Activated CD4-positive, alpha-beta T cell treated with anti-CD3 and anti-CD28 coated beads, Interleukin-2, amount 10 ng/mL, durations not matched to agents 24 days and 14 days (primary cell): ENCODE measurements at regions not wholly inside any gene's neighbourhood (a gene's known extent, or its start where the extent isn't known, plus 50 kb on each side); places are given as distances from the start of the nearest gene placed in this dataset.
"Not testable (repeated sequence)": the region's sequence is repeated elsewhere in the genome, so short reads cannot be mapped to it uniquely, and the experiment has no call there.

Experiments used
- DNase-seq: peaks from one replicate; pipeline ENCODE4 v3.0.0; 2022
- H3K27ac Mint-ChIP-seq: one replicate; pipeline ENCODE4 v1.8.0; 2022; ENCODE audit warnings: mild to moderate bottlenecking, mixed read lengths
- H3K27me3 Mint-ChIP-seq: one replicate; pipeline ENCODE4 v1.8.0; 2022; ENCODE audit warnings: mixed read lengths
- H3K36me3 Mint-ChIP-seq: one replicate; pipeline ENCODE4 v1.8.0; 2022; ENCODE audit warnings: low read depth, mild to moderate bottlenecking, mixed read lengths
- H3K4me1 Mint-ChIP-seq: one replicate; pipeline ENCODE4 v1.8.0; 2021; ENCODE audit warnings: mixed read lengths
- H3K4me3 Mint-ChIP-seq: one replicate; pipeline ENCODE4 v1.8.0; 2022; ENCODE audit warnings: mild to moderate bottlenecking, moderate library complexity, mixed read lengths
- H3K9me3 Mint-ChIP-seq: one replicate; pipeline ENCODE4 v1.8.0; 2021; ENCODE audit warnings: mixed read lengths
- intact Hi-C: fragments of 100-400 bp; cut with micrococcal nuclease; formaldehyde crosslinking; loops from one replicate; pipeline ENCODE4 v1.15.1; 2023

DNA sequence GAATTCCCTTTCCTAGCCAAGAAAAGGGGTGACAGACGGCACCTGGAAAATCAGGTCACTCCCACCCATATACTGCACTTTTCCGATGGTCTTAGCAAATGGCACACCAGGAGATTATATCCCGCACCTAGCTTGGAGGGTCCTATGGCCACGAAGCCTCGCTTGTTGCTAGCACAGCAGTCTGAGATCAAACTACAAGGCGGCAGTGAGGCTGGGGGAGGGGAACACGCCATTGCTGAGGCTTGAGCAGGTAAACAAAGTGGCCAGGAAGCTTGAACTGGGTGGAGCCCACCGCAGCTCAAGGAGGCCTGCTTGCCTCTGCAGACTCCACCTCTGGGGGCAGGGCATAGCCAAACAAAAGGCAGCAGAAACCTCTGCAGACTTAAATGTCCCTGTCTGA, 190.8 kb downstream of the NFKBIZ start:
- intact Hi-C loops, H3K4me1 Mint-ChIP-seq, DNase-seq, H3K27ac Mint-ChIP-seq, H3K27me3 Mint-ChIP-seq, H3K36me3 Mint-ChIP-seq, H3K4me3 Mint-ChIP-seq: not testable (repeated sequence)
- peaks cover 27% of the 10 kb centered on the region for H3K9me3 Mint-ChIP-seq

- peaks cover 15% of the 10 kb centered on the region for H3K36me3 Mint-ChIP-seq
- H3K4me1 Mint-ChIP-seq: peaks cover 17% of the 10 kb centered on the region
- H3K27me3 Mint-ChIP-seq: no peaks in the 10 kb centered on the region
- no peak for DNase-seq
- intact Hi-C loops: no loop called here
- no peak overlapping the region for H3K27ac Mint-ChIP-seq
- no peak overlapping the region for H3K4me3 Mint-ChIP-seq
- peaks cover 33% of the 10 kb centered on the region for H3K9me3 Mint-ChIP-seq
Observed at GRCh38 chr3:102053375-102053989, 204.2 kb downstream of the NFKBIZ start.

GRCh38 chr3:102054543-102055080, 205.3 kb downstream of the NFKBIZ start:
- no peak overlapping the region for H3K27ac Mint-ChIP-seq
- H3K27me3 Mint-ChIP-seq: no peaks in the 10 kb centered on the region
- no peak for DNase-seq
- intact Hi-C loops: no loop called here
- H3K9me3 Mint-ChIP-seq: peaks cover 25% of the 10 kb centered on the region
- H3K36me3 Mint-ChIP-seq: peaks cover 16% of the 10 kb centered on the region
- no peak overlapping the region for H3K4me3 Mint-ChIP-seq
- H3K4me1 Mint-ChIP-seq: peaks cover 25% of the 10 kb centered on the region

GRCh38 chr3:102057781-102058421, 208.6 kb downstream of the NFKBIZ start:
- Mint-ChIP-seq H3K9me3 (peaks cover 8% of the 10 kb centered on the region), H3K4me3 (no peak overlapping the region), H3K36me3 (peaks cover 5% of the 10 kb centered on the region), H3K27ac (peak overlapping the region; percentile 21), H3K27me3 (no peaks in the 10 kb centered on the region), H3K4me1 (peaks cover 28% of the 10 kb centered on the region)
- intact Hi-C loops: no loop called here
- DNase-seq: peak; percentile 79

DNA sequence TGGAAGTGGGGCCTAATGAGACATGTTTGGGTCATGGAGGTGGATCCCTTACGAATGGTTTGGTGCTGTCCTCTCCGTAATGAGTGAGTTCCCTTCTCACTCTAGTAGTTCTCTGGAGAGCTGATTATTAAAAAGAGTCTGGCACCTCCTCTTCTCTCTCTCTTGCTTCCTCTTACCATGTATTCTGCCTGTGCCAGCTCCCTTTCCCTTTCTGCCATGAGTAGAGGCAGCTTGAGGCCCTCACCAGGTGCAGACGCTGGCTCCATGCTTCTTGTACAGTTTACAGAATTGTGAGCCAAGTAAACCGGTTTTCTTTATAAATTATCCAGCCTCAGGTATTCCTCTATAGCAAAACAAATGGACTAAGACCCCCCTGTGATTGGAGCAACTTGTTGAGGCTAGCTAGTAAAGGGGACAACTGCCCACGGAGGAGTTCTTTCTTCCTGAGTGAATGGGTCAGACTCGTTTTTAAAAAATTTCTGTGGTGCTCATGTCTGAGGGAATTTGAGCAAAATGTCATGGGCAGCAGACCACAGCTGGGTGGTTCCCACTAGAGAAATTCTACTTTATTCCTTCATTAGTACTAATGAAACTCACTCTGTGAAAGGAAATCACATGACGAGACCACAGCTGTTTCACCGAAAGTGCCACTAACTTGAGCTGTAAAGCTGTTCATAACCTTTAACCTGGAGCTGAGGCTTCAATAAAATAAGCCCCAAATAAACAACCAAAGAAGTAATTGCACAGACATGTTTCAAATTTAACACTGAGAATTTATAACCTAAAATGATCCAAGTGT, 210.0 kb downstream of the NFKBIZ start:
- no peak for DNase-seq
- Mint-ChIP-seq H3K27ac (no peak overlapping the region), H3K36me3 (peaks cover 5% of the 10 kb centered on the region), H3K4me1 (peaks cover 28% of the 10 kb centered on the region), H3K4me3 (no peak overlapping the region), H3K27me3 (no peaks in the 10 kb centered on the region), H3K9me3 (peaks cover 12% of the 10 kb centered on the region)
- intact Hi-C loops: no loop called here

DNA sequence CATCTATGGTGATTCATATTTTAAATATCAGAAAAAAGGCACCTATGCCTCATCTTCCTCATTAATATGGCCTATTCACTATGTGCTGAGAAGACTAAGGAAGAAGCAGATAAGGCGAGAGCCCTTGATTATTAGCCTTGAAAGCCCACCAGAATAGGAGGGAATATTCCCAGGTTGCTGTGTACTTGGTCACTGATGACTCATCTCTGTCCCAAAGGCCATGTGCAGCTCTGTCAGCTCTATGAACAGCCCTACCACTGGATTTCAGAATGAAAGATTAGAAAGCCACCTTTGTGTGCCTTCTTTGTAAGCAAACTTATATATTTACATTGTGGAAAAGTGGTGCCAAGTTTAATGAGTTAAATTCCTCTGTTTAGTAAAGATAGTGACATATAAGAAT, 211.5 kb downstream of the NFKBIZ start:
- no peak for DNase-seq
- Mint-ChIP-seq H3K4me3 (no peak overlapping the region), H3K9me3 (peaks cover 12% of the 10 kb centered on the region), H3K27ac (no peak overlapping the region), H3K27me3 (no peaks in the 10 kb centered on the region), H3K4me1 (peaks cover 28% of the 10 kb centered on the region), H3K36me3 (peaks cover 5% of the 10 kb centered on the region)
- intact Hi-C loops: no loop called here

GRCh38 chr3:102063572-102063971, 214.3 kb downstream of the NFKBIZ start:
- H3K36me3 Mint-ChIP-seq: peaks cover under 1% of the 10 kb centered on the region
- peaks cover 13% of the 10 kb centered on the region for H3K4me1 Mint-ChIP-seq
- peaks cover 5% of the 10 kb centered on the region for H3K9me3 Mint-ChIP-seq
- no peak overlapping the region for H3K27ac Mint-ChIP-seq
- no peak overlapping the region for H3K4me3 Mint-ChIP-seq
- intact Hi-C loops: no loop called here
- H3K27me3 Mint-ChIP-seq: no peaks in the 10 kb centered on the region
- DNase-seq: no peak

GRCh38 chr3:102066470-102066869, 217.2 kb downstream of the NFKBIZ start:
- Mint-ChIP-seq H3K9me3 (peaks cover 5% of the 10 kb centered on the region), H3K27me3 (no peaks in the 10 kb centered on the region), H3K4me1 (peaks cover 10% of the 10 kb centered on the region), H3K36me3 (no peaks in the 10 kb centered on the region), H3K27ac (no peak overlapping the region), H3K4me3 (no peak overlapping the region)
- no peak for DNase-seq
- intact Hi-C loops: no loop called here

- Mint-ChIP-seq H3K27ac (no peak overlapping the region), H3K36me3 (no peaks in the 10 kb centered on the region), H3K4me3 (no peak overlapping the region), H3K9me3 (peaks cover 5% of the 10 kb centered on the region), H3K4me1 (peaks cover 10% of the 10 kb centered on the region), H3K27me3 (no peaks in the 10 kb centered on the region)
- no peak for DNase-seq
- intact Hi-C loops: no loop called here
Observed at GRCh38 chr3:102068327-102068726, 219.0 kb downstream of the NFKBIZ start.

DNA sequence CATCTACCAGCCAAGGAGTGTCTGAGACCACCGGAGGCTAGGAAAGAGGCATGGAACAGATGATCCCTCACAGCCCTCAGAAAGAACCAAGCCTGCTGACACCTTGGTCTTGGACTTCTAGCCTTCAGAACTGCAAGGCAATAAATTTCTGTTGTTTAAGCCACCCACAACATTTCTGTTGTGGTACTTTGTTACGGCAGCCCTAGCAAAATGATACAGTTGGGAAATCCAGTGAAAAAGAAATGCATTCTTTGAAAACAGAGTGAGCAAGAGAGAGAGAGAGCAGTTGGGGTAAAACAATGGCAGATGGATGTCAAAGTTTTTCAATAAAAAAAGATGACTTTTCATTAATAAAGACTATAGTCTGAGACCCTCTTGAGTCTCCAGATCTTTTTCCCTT, 219.4 kb downstream of the NFKBIZ start:
- intact Hi-C loops: loop anchor here (1.0 kb wide), 1 partner anchor 17 kb away; no protein-coding TSS in a partner anchor
- DNase-seq: no peak
- H3K4me3 Mint-ChIP-seq: no peak overlapping the region
- H3K9me3 Mint-ChIP-seq: peaks cover 4% of the 10 kb centered on the region
- no peaks in the 10 kb centered on the region for H3K36me3 Mint-ChIP-seq
- no peaks in the 10 kb centered on the region for H3K27me3 Mint-ChIP-seq
- peaks cover 10% of the 10 kb centered on the region for H3K4me1 Mint-ChIP-seq
- no peak overlapping the region for H3K27ac Mint-ChIP-seq

DNA sequence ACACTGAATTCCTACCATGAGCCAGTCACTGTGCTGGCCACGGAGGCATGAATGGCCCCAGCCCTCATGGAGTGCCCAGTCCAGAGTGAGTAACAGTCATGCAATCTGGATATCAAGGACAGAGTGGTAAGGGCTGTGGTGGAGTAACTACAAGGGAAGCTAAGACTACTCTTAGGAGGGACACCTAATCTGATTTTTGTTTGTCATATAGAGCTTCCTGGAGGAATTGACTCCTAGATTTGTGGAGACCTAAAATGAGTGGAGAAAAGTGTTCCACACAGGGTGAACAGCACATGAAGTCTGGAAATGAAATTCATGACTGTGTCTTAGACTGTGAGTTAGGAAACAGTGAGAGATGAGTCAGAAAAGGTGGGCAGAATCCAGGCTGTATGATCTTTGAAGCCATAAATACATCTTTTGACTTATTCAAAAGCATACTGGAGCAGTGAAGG, 219.9 kb downstream of the NFKBIZ start:
- Mint-ChIP-seq H3K4me3 (no peak overlapping the region), H3K4me1 (peaks cover 10% of the 10 kb centered on the region), H3K27me3 (no peaks in the 10 kb centered on the region), H3K36me3 (no peaks in the 10 kb centered on the region), H3K9me3 (no peaks in the 10 kb centered on the region), H3K27ac (no peak overlapping the region)
- intact Hi-C loops: loop anchor here (1.0 kb wide), 1 partner anchor 16 kb away; no protein-coding TSS in a partner anchor
- DNase-seq: no peak

DNA sequence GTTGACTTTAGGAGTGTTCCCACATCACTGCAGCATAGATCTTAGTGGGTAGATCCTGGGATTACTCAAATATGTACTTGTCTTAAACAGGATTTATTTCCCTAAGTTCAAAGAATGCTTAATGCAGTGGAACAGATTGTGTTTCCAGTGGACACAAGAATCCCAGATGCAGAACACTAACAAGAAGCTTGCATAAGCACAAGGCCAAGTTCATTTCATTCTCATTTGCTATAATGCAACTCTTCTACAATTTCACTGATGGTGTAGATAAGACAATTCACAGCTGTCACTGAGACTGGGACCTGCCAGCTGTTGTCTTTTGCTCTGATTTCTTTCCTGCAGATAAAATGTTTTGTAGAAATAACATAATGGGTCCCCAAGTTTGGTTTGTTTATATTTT, 225.6 kb downstream of the NFKBIZ start:
- Mint-ChIP-seq H3K4me1 (peaks cover 9% of the 10 kb centered on the region), H3K36me3 (no peaks in the 10 kb centered on the region), H3K4me3 (no peak overlapping the region), H3K9me3 (peaks cover 17% of the 10 kb centered on the region), H3K27me3 (no peaks in the 10 kb centered on the region), H3K27ac (no peak overlapping the region)
- peak; percentile 46 for DNase-seq
- intact Hi-C loops: no loop called here

- Mint-ChIP-seq H3K9me3 (peaks cover 26% of the 10 kb centered on the region), H3K4me1 (peaks cover 16% of the 10 kb centered on the region), H3K27ac (no peak overlapping the region), H3K36me3 (no peaks in the 10 kb centered on the region), H3K4me3 (no peak overlapping the region), H3K27me3 (no peaks in the 10 kb centered on the region)
- intact Hi-C loops: no loop called here
- no peak for DNase-seq
Observed at GRCh38 chr3:102078401-102078800, 229.1 kb downstream of the NFKBIZ start.
